HK-2 (cell line): ENCODE measurements at regions not wholly inside any gene's neighbourhood (a gene's known extent, or its start where the extent isn't known, plus 50 kb on each side); places are given as distances from the start of the nearest gene placed in this dataset.

ENCODE experiments used
- DNase-seq: peaks from one replicate; pipeline ENCODE4 v3.0.0-alpha.2; 2018; ENCODE audit not compliant: unreplicated experiment

- DNase-seq = no peak
These were observed 80.5 kb upstream of the AFF3 start for GRCh38 chr2:100222844-100223243.

DNA sequence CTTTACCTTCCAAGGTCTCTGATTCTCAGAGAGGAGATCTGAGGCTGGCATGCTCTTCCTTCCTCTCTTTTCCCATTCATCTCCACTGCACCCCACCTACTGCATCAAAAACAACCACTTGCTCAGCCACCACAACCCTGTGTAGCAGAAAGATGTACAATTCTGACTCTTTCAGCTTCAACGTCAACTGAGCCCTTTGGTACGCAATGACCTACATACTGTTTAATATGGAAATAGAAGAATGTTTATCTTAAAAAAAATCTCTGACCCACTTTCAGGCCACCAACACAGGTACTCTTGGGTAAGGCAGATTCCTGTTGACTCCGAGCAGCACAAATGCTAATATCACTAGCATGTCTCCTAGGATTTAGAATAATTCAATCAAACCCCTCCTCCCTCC is 76.2 kb upstream of the AFF3 start:
- no peak for DNase-seq

DNA sequence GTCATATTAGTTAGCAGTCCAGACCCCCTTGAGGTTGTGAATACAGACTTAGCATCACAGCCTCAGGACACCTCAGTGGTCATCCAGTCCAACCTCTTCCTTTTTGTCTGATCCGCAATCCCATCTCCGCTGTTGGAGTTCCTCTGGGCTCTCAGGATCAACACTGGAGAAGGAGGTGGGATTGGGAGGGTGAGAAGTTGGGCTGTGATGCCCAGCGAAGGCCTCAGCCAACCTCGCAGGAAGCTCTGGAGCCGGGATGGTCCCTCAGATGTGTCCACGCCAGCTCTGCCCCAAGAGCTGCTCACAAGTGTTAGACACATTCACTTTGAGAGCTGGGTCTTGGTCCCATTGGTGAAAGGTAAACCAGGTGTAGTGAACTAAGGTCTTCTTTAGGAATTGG is 74.9 kb upstream of the AFF3 start:
- no peak for DNase-seq

GRCh38 chr2:100216015-100216414 is 73.6 kb upstream of the AFF3 start:
- no peak for DNase-seq

- DNase-seq = no peak
These were observed 73.0 kb upstream of the AFF3 start for GRCh38 chr2:100215371-100215770.

GRCh38 chr2:100214265-100214971 is 72.0 kb upstream of the AFF3 start:
- DNase-seq = no peak

DNA sequence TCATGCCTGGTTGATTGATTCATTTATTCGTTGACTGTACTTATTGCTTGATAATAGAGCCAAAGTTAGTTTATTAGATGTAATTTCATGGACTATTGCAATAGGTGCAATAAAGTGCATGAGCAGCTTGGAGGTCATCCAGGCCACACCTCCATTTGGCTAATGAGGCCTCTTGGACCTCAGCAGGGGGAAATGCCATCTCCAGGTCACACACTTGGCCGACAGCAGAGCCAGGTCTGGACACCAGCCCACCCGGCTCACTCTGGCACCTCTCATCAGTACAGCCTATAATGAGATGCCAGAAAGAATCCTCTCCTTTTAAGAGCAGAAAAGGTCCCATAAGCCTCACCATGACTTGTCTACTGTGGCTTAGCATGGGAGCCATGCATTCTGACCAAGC is 71.2 kb upstream of the AFF3 start:
- no peak for DNase-seq

- DNase-seq = no peak
These were observed 70.5 kb upstream of the AFF3 start for GRCh38 chr2:100212850-100213249.

DNA sequence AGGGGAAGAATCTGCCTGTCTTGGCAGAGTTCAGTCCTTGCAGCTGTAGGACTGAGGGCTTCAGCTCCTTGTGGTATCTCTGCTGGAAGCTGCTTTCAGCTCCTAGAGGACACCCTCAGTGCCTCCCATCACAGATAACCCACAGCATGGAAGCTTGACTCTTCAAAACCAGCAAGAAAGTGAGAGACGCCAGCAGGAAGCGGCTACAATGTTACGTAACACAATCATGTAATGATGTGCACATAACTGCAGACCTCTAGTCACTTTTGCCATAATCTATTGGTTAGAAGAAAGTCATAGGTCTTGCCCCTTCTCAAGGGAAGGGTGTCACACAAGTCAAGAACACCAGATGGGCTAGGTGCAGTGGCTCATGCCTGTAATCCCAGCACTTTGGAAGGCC is 69.1 kb upstream of the AFF3 start:
- no peak for DNase-seq

- DNase-seq = no peak
These were observed 65.9 kb upstream of the AFF3 start for GRCh38 chr2:100208141-100208770.

GRCh38 chr2:100207411-100207885 is 65.1 kb upstream of the AFF3 start:
- no peak for DNase-seq

DNA sequence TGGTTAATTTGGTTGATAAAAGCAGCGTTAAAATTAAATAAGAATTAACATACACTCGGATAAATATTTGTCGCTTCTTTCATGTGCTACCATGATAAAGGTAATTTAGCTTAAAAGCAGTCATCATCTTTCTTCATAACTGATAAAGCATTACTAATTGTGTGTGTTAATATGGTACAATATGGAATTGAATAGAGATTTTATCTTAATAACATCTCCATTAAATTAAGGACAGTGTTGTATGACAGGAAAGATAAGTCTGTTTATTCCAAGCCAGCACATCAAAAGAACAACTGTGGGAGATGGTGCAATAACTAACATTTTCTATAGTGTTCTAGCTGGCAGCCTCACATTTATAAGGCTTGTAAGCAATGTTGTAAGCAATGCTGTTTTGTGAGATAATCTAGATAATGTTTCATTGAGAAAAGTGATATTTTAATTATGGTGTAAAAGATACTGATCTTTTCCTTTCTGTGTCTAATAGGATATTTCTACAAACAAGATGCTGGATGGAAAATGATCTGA is 64.4 kb upstream of the AFF3 start:
- no peak for DNase-seq

GRCh38 chr2:100205174-100205573 is 62.8 kb upstream of the AFF3 start:
- no peak for DNase-seq

- DNase-seq = no peak
These were observed 60.2 kb upstream of the AFF3 start for GRCh38 chr2:100202567-100202966.

DNA sequence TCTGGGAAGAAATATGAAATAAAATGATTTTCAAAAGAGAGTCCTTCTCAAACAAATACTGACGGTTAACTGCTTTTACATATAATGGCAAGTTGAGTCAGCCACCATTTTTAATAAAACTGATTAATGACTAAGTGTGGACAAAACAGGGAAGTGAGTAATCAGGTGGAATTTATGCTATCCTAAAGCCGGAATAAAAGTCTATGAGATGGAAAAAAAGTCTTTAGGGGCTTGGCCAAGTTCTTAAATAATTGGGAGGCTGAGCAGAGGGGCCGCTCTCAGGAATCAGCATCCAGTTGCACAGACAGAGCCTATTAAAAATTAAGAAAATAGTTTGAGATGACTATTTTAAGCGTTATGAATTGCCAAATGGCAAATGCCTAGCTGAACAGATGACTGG is 58.6 kb upstream of the AFF3 start:
- DNase-seq = no peak

GRCh38 chr2:100199421-100199820 is 57.0 kb upstream of the AFF3 start:
- DNase-seq = no peak

DNA sequence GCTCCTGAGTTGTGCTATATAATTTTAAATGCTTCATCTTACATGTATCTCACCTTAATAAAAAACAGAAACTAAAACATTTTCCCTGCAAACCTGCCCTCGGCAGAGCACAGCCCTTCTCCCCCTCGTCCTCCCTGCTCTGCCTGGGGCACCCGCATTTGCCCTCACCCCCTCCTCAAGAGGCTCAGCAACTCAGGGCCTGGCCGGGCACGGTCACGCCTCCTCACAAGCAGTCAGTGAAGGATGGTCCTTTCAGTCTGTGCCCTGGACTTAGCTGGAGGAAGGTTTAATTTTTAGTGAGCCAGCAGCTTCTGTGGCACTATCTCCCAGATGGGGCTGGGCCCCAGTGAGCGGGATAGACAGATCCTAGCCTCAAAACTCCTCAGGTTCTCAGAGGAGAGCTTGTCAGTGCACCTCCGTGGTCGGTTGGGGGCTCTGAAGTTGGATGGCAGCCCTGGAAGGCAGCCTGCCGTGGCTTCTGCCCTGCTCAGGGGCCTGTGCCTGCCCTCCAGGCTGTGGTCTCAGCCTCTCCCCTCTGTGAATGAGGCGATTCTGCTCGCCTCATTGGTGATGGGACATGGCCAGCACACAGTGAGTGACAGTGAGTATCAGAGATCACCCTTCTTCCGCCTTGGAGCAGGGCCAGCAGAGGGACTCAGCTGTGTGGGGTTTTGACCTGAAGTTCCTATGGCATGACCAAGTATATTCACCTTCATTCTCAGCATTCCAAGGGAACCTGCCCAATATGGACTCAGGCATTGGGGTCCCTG is 56.3 kb upstream of the AFF3 start:
- peak; percentile 35 for DNase-seq

GRCh38 chr2:100197631-100198153 is 55.3 kb upstream of the AFF3 start:
- DNase-seq = no peak

DNA sequence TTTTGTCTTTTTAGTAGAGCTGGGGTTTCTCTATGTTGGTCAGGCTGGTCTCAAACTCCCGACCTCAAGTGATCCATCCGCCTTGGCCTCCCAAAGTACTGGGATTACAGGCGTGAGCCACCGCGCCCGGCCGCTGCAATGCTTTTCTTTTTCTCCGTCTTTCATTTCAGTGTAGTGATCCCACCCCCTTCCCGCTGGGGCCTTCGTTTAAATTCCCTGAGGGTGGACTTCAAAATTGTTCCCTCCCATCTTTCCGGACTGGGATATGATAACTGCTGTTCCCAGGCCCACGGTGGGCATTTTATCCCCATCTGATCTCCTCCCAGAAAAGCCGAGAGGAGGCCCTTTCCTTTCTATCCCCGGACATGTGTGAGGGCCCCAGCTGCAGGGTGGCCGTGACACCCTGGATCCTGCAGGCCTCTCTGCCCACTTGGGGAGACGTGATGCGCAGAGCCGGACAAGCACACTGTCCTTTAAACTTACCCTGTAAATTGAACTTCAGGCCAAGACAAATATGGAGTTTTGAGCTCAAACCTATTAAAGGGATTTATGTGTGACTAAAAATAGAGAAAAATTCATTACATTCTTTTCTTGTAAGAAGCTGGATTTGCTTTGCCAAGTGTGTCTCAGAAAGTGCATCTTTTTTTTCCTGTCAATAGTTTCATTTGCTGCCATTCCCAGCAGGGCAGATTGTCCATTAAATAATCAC is 54.5 kb upstream of the AFF3 start:
- DNase-seq = no peak

DNA sequence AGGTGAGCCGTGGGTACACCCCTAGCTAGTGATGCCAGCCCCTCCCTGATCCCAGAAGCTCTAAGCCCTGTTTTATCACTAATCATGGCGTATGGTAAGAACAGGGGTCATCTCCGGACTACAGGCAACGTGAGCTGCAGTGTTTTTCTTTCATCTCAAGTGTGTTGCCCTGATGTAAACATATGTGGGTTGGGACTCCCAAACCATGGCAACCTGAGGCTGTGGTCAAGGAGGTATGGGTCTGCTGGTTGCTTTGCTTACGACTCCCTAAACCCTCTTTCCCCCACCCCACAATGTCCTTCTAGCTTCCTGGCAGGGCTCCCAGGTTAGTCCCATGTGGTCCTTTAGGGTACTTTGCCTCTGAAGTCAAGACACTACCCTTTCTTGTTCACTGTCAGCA is 53.6 kb upstream of the AFF3 start:
- no peak for DNase-seq

DNA sequence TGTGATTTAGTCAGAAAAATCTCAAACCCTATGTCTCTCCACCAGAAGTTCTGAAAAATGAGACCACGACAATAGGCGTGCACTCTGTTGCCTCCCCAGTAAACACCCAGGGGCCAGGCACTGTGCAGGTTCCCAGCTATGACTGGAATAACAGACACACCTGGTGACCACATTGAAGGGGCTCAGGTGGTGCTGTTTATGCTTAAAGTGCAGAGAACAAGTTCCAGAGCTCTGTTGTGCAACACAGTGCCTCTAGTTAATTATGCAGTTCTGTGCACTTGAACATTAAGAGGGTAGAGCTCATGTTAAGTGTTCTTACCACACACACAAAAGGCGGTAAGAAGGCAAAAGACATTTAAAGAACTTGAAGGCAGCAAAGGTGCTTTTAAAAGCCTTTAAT is 52.6 kb upstream of the AFF3 start:
- no peak for DNase-seq

GRCh38 chr2:100193291-100193710 is 50.9 kb upstream of the AFF3 start:
- DNase-seq = no peak
